Fibroblast of skin of left biceps (primary cell): ENCODE measurements at regions not wholly inside any gene's neighbourhood (a gene's known extent, or its start where the extent isn't known, plus 50 kb on each side); places are given as distances from the start of the nearest gene placed in this dataset.
A peak's percentile ranks its signal among the peaks of the same experiment; 100 is the strongest.

Experiments
- DNase-seq, 2 experiments: peaks; one replicate each; pipeline ENCODE4 v3.0.0-alpha.2; 2013; ENCODE audit warnings: low read depth in 2 of 2

DNA sequence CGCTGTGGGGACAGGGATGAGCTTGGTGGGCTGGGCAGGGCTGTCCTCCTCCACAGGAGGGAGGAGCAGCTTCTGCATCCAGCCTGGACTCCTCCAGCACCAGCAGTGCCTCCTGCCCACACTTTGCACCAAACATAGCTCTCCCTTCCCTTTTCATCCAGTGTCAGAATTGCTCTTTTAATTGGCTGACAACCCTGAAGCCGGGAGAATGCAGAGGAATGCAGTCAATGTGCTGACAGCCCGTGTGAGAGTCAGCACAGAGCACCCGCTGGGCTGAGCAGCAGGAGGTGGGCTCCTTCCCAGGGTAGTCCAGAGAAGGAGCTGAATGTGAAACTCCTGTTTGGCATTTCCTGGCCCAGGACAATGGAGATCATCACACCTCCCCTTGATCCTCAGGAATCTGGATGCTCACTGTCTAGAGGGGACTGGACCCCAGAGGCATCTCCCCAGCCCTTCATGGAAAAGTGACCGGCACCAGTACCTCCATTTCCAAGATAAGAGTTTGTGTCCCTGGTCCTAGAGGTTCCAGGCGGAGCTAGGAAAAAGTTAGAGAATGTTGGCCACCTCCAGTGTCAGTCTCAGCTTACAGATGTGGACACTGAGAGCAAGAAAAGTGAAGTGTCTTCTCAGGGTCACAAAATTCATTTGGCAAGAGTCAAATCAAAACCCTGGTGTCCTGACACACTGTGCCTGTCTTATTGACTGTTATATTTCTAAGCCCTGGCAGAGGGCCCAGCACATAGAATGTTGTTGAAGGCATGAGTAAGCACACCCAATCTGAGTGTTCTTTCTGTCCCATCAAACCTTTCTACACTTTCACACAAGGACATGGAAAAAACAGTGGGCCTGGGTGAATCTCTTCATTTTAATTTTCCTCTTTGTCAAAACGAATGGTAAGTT, 202.1 kb downstream of the SNX18 start:
- peak; percentile 78 to 85 for DNase-seq

DNA sequence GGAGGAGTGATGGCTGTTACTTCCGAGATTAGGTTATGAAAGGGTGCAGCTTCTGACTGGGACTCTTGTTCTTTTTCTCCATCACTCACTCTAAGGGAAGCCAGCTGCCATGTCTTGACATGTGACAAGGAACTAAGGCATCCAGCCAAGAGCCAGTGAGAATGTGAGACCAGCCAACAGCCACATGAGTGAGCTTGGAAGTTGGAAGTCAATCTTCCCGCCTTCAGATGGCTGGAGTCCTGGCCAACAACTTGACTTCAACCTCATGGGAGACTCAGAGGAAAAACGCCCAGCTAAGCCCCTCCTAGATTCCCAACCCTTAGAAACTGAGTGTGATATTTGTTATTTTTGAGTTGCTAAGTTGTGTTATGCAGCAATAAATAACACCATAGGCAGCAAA, 201.1 kb downstream of the SNX18 start:
- no peak for DNase-seq

DNA sequence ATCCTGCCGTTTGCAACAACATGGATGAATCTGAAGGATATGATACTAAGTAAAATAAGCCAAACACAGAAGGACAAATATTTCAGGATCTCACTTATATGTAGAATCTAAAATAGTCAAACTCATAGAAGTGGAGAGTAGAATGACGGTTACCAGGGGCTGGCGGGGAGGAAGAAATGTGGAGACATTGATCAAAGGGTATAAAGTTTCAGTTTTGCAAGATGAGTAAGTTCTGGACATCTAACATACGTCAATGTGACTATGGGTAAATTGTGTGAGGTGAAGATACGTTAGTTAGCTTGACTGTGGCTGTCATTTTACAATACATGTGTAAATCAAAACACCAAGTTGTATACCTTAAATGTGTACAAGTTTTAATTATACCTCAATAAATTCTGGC, 200.3 kb downstream of the SNX18 start:
- no peak for DNase-seq

DNA sequence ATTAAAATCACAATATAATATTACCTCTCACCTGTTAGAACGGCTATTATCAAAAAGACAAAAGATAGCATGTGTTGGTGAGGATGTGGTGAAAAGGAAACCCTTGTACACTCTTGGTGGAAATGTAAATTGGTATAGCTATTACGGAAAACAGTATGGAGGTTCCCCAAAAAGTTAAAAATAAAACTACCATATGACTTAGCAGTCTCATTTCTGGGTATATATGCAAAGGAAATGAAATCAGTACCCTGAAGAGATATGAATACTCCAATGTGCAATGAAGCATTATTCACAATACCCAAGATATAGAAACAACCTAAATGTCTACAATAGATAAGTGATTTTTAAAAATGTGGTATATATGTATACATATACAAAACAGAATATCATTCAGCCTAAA, 199.9 kb downstream of the SNX18 start:
- no peak for DNase-seq

DNA sequence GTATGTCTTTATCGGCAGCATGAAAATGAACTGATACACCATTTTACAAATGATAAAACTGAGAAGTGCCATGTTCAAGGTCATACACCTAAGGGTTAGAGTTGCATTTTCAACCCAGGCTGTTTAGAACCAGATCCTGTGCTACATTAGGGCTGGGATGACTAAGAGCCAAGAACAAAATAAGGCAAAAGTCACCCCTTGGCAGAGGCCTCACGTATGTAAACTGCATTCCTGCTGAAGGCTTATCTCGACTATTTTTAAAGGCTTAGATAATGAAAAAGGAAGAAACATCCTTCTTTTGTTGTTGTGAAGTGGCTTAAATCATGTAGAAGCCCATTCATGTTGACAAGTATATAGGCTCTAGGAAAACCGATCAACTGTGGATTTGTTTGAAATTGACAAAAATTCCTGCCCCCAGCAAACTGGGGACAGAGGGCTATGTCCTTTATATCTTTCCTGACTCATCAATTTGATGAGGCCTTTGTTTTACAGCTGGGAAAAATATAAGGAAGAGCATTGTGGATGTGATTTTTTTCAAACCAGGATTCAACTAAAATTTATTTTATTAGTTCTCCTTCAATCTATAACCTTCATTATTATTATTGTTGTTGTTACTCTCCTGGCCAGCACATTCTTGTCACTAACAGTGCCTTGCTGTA, 196.5 kb downstream of the SNX18 start:
- DNase-seq: no peak

DNA sequence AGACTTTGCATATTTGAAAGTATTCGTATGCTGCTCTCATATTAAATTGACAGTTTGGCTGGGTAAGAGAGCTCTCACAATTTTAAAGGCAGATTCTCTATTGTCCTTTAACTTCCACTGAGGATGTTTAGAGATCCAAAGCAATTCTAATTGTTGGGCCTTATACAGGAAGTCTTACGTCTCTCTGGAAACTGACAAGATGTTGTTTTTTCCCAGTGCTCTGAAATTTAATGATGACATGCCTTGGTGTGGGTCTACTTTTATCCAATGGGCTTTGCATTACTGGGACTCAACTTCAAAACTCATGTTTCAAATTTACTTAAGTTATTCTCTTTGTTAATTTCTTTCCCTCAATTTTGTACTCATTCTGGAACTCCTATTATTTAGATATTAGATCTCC, 191.5 kb downstream of the SNX18 start:
- DNase-seq: no peak

DNA sequence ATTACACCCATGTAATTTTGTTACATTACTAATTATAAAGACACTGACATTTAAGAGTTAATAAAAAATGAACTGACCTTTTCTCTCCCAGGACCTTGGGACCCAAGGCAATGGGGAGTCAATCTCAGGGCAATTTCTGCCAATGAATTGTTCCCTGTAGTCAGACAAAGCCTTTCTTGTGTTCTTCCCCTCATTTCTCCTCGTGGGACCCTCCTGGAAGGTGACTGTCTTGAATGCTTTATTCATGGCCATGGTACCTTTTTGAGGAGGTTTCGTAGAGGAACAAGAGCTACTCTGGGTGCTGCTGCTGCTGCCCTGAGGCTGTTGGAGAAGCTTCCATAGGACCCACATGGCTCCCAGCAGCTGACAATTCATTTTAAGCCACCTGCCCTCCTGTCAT, 190.3 kb downstream of the SNX18 start:
- DNase-seq: no peak

DNA sequence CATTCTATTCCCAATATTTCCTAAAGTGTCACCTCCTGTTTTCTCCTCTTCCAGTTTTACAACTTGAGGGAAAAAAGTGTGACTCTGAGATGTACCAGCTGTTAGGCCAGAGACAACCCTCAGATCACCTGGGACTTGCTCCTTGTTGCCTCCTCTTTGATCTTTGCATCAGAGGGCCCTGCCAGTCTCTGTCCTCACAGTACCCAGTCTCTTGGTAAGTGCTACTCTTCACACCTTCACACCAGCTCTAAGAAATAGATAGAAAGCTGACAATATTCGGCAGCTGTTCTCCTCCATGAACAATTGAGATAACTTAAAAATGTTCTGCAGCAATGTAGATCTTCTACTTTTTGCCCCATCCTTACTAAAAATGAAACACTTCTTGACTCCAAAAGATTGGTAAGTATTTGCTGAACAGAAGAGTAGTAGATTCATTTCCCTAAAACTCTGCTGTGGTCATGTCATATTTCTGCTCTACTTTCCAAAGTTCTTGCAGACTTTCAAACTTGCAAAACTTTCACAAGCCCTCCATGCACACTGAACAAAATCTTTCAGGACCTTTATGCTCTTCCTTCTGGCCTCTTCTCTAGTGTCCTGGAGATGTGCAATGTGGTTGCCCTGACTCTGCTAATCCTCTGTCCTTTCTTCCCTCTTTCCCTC, 188.6 kb downstream of the SNX18 start:
- DNase-seq: no peak

DNA sequence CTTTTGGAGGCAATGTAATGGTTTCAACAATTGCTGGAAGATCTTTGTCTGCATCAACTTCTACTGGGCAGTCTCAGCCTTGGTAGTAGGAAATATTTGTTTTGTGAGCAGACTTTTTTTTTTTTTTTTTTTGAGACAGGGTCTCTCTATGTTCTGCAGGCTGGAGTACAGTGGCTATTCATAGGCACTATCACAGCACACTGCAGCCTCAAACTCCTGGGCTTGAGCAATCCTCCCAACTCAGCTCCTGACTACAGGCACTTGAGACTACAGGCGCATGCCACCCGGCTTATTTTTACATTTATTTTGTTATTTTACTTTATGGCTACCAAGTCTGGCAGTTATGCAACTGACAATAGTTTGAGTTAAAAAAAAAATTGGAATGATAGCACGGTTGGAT, 187.3 kb downstream of the SNX18 start:
- no peak for DNase-seq

DNA sequence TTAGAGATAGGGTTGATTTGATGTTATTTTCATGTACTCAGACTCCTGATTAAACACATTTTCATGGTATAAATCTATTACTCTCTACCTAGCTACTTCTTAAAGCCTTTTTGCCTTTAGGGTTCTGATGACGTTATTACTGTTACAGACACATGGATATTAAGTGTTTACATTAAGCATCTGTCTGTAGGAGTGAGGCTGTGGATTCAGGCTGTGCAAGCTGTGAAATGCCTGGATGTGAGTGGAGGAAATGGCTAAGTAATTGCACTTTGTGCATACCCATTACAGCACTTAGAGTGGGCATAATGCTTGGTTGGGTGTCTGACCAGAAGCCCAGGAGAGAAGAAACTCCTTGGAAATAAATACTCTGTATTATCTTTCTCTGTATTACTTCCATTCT, 186.8 kb downstream of the SNX18 start:
- DNase-seq: no peak

DNA sequence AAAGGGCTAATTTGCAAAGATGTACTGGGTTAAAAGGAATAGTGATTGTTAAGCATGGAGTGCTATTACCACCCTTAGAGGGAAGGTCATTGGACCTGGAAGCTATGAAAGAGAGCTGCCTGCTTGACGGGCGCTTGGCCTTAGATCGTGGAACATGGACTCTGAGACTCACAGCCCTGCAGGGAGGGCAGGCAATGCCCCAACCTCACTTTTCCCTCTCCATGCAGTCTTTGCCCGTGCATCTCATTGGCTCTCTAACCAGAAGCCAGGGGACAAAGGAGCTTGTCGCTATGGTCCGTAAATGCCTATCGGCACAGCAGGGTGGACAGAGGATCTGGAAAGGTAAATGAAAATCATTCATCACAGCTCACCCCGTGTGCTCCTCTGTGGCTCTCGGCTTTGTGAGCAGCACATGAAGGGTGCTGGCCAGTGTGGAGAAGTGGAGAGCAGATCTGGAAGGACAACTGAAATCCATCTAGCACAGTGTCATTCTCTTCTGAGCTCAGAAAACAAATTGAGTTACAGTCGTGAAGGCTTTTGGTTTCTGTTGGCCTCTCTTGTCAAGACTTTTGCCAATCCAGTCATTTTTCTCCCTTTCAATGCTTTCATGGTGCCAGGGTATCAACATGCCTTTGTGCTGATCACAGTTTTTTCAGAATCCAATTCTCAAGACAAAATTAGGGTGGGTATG, 186.2 kb downstream of the SNX18 start:
- DNase-seq: no peak

DNA sequence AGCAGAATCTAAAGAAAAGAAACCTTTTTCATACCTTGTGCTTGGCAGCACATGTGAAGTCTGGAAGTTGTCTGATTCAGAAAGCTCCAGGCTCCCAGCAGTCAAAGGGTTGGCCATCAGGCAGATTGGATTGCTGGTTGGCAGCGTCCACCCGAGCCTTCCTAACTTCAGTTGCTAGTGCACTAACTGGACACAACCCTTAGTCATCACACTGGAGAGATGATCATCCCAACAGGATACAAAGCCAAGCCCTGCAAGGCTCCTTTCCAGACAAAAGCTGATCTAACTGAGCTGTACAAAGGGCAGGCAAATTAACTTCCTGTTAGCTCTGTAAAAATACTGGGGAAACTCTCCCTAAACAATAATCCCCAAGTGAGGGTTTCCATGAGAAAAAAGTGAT, 185.6 kb downstream of the SNX18 start:
- peak; percentile 40 for DNase-seq

DNA sequence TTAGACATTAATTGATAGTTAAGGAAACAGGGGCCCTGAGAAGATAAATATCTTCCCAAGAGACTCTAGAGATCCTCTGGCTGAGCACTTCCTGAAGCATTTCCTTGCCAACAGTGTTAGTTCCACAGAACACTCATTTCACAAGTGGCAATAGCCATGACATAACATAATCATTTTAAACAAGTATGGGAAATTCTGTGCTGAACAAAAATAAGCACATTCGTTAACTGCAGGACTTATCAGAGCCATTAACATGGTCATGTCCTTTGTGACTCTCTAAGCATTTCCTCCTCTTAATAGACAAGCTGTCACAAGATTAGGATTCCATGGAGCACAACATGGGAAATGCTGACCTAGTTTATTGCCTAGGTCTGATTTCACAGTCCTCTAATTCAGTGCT, 184.9 kb downstream of the SNX18 start:
- no peak for DNase-seq

DNA sequence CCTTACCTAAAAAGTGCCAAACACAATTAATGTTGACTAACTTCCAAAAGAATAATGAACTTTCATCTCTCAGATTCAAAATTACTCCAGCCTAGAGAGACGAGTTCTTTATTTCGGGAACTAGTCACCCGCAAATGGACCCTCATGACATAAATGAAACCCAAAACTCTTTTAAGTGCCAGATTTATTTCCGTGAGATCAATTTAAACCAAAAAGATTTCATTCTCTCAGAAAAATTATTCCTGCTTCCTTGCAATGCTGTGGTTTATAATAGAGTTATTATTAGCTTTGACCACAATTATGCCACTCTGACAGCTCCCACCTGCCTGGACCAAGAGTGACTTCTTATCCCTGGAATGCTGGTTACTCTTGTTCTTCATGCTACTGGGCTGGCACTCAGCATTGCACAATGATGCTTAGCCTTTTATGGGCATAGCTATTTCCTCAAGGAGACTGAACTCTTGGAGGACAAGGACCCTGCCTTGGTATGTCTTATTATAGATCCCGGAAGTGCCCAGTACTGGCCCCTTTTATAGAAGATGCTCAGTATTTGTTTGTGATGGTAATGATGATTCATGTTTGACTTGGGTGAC, 183.5 kb downstream of the SNX18 start:
- DNase-seq: peak; percentile 88 to 90

DNA sequence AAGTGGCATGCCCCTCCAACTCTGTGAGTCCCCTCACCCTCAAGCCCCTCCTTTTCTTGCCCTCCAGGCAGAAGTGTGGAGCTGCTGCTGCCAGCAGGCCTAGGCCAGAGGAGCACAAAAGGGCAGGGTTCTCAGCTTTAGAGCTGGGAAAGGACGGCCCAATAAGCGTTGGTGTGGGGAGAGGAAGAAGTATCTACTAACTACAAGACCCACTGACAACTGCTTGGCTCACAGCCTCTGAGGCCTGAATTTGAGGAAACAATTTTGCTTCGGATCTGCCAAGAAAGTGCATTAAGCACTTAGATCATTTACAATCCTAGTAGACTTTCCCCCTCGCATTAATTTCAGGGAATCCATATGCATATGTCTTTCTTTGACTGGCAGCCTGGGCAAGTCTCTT, 179.4 kb downstream of the SNX18 start:
- no peak for DNase-seq

DNA sequence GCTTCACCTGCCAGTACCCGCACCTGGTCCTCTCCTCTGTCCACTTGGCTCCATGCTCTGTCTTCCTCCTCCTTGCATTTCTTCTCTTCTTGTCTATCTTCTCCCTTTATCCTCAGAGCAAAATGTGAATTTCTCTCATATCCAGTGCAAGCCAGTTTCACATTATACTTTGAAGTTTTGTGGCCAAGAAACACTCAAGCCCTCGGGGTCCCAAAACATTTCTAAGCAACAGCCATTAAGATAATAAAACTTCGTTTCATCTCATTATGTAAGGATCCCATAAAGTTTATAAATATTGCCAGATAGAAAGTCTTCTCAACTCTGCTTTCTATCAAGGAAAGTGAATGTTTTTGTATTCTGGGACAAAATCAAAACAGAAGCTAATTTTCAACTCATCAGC, 178.8 kb downstream of the SNX18 start:
- DNase-seq: no peak

DNA sequence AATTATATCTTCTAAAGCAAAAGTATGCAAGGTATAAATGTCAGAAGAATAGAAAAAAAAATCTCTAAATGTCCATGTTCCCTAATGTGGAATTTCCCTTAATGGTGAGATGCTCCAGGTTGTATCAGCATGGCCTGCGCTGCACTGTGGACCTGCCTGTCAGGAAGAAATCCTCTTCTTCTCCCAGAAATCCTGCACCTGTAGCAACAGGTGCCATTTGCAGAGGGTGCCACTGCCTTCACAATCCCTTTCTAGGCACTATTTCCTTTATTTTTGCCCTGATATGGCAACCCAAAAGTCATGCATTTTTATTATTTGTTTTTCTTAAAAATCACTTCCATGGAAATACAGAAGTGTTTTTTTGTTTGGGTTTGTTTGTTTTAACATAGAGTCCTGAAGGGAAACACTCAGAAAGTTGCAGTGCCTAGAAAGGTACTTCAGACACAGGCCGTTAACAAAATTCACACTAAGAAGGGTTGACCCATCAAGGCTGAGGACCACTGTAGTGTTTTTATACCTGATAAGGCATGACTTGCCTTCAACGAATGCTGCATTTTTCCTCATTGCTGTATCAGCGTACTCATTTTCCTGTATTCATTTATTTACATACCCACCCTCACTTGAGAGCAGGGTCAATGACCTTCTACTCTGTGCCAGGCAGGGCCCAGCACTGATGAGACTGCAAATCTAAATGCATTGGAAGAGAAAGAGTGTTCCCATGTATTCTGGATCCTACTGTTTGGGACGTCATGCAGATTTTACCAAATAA, 177.8 kb downstream of the SNX18 start:
- no peak for DNase-seq

DNA sequence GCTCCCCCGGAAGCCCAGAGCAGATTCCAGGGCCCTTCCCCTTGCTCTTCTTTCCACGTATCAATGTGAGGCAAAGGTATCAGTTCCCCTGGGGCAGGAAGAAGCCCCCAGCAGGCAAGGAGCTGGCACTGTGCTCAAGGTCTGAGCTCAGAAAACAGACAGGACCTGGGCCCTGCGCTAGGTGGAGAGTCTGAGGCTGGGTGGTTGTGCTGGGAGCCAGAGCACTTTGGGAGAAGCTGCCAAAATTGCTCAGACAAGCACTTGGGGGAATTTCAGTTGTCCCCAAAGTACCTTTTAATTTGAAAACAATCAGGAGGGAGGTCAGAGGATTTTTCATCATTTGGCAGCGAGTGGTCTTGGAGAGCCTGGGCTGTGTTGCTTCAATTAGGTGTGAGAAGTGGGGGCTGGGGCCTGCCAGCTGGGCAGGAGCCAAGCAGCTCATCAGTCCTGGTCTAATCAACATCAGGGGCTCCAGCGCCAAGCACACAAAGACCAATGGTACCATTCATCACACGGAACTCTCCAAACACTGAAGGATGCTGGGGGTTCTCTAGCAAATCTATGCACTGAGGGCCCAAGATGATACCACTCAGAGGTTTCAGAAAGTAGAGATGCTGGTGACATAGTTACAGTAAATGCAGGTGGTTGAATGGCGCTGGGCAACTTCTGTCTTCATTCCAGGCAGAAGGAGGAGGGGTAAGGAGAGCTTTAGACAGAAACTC, 176.5 kb downstream of the SNX18 start:
- DNase-seq: no peak

DNA sequence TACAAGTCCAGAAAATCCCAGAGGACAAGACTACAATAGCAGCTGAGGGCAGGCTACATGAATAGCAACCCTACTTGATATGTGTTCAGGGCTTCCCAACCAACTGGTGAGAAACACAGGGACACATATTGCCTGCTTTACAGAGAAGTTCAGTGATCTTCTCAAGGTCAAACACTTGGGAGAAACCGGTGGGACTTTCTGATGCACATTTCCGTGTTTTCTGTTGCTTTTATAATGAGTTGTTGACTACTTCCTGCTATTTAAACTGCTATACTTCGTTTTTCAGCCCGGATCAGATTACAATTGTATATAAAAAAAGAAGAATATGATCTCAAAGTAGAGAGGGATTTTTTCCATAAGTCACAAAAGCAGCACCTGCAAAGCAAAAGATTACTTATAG, 175.1 kb downstream of the SNX18 start:
- no peak for DNase-seq

DNA sequence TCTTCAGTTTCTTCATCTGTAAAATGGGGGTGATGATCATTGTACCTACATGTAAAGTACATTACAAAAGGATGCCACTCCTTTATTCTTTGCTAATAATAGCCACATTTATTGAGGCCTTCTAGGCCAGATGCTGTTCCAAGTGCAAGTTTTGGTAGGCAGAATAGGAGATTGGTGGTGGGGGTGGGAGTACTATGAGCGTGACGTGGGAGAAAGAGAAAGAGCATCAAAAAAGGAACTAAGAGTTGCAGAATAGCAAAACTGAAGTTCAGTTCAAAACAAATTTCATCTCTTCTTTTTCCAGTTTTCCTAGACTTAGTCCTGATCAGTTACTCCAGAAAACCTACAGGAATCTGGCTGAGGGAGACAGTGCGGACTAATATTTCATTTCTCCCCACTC, 174.1 kb downstream of the SNX18 start:
- DNase-seq: no peak
